Tibial artery (tissue), 4 donors: ENCODE measurements at regions not wholly inside any gene's neighbourhood (a gene's known extent, or its start where the extent isn't known, plus 50 kb on each side); places are given as distances from the start of the nearest gene placed in this dataset.

ENCODE experiments used
- DNase-seq, 2 donors: peaks; one replicate each; pipeline ENCODE4 v3.0.0-alpha.2; 2019
- H3K27ac ChIP-seq, 2 donors: fragments of 200-600 bp; sonication (generic) in 1 of 2; 1 replicate in 1 of 2; 2 replicates in 1 of 2; pipeline ENCODE4 v1.5.1; 2018 to 2019; ENCODE audit warnings: mild to moderate bottlenecking in 1 of 2
- H3K27me3 ChIP-seq, 2 donors: fragments of 200-600 bp; sonication (generic) in 1 of 2; one replicate each; pipeline versions ENCODE4 v1.5.1 to v1.6.0; 2016 to 2019
- H3K36me3 ChIP-seq, 3 donors: fragments of 200-600 bp; sonication (generic) in 2 of 3; one replicate each; pipeline ENCODE4 v1.5.1; 2016 to 2019; ENCODE audit warnings: mild to moderate bottlenecking in 2 of 3
- H3K4me1 ChIP-seq, 4 donors: fragments of 200-600 bp; sonication (generic) in 2 of 4; 1 replicate in 3 of 4; 2 replicates in 1 of 4; pipeline ENCODE4 v1.5.1; 2016 to 2019
- H3K4me3 ChIP-seq, 2 donors: fragments of 200-600 bp; sonication (generic) in 1 of 2; 1 replicate in 1 of 2; 2 replicates in 1 of 2; pipeline ENCODE4 v1.5.1; 2018 to 2019; ENCODE audit warnings: mild to moderate bottlenecking in 2 of 2
- H3K9me3 ChIP-seq, 3 donors: fragments of 200-600 bp; sonication (generic) in 1 of 3; one replicate each; pipeline ENCODE4 v1.5.1; 2016 to 2019
- CTCF ChIP-seq, 2 experiments: fragments of 200-600 bp in 1 of 2; fragments of 450-650 bp in 1 of 2; IDR thresholded peaks; one replicate each; pipeline ENCODE4 v1.5.1; 2017 to 2019; ENCODE audit warnings: antibody characterized with exemption in 2 of 2, mild to moderate bottlenecking in 1 of 2, moderate library complexity in 1 of 2
- intact Hi-C: fragments of 100-400 bp; cut with DNase I; formaldehyde crosslinking; loops from one replicate; pipeline ENCODE4 v1.15.0; 2023; ENCODE audit warnings: low total_unique reads

DNA sequence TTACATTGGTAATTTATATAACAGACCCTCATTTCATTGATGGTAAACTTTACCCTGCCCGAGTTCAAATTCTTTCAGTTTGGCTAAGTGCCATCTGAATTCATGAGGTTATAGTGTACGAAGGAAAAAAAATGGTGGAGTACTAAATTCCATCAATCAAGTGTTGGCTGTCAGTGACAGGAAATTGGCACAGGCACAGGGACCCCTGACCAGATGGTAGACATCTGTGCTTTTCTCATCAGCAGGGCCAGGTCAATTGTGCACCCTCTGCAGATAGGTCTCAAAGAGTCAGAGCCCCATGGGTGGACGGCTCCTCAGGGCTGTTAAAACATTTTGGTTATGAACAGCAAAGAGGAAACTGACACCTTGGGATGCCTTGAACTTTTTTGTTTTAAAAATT is 439.2 kb downstream of the SETBP1 start:
- no peak for TF ChIP-seq CTCF (IDR thresholded peaks at IDR 0.05)
- H3K36me3 ChIP-seq, result no peaks in the 10 kb centered on the region
- no peak overlapping the region for H3K27ac ChIP-seq
- intact Hi-C loops, result no loop called here
- no peaks in the 10 kb centered on the region for H3K9me3 ChIP-seq
- no peak for DNase-seq
- no peak overlapping the region for H3K4me3 ChIP-seq
- H3K4me1 ChIP-seq, result no peaks in the 10 kb centered on the region
- H3K27me3 ChIP-seq, result no peaks in the 10 kb centered on the region

DNA sequence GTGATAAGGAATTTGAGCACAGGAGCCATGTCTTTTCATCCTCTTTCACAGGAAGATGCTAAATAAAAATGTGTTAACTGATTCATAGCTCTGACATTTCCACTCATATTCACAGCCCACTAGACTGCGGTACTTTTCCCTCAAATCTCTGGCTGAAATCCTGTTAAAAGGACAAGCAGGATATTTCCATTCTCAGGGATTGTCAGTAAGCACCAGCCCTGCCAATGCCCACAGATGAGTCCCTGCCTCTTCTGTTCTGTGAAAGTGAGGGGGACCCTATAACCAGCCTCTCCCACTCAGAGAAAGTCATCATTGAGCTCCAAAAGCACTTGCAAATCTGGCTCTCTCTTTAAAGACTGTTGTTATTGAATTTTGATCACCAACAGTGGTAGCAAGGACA is 440.5 kb downstream of the SETBP1 start:
- no peak for DNase-seq
- no peaks in the 10 kb centered on the region for H3K27me3 ChIP-seq
- intact Hi-C loops, result no loop called here

DNA sequence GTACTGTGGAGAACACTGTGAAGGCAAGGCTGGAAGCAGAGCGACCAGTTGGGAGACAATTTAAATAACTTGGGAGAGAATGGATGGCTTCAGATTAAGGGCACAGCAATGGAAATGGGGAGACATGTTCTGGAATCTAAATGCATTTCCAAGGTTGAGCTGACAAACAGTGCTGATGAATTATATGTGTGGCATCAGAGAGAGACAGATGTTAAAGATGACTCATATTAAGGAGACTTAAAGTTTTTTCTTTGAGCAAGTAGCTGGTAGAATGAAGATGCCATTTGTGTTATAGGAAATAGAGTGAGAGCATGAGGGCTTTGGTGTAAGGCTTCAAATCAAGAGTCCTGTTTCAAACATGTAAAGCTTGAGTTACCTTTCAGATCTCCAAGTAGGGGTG is 441.8 kb downstream of the SETBP1 start:
- Histone ChIP-seq H3K36me3 (no peaks in the 10 kb centered on the region), H3K4me1 (no peaks in the 10 kb centered on the region), H3K4me3 (no peak overlapping the region), H3K27me3 (no peaks in the 10 kb centered on the region), H3K9me3 (no peaks in the 10 kb centered on the region), H3K27ac (no peak overlapping the region)
- DNase-seq, result no peak
- intact Hi-C loops, result no loop called here
- no peak for TF ChIP-seq CTCF (IDR thresholded peaks at IDR 0.05)

More for the DNA sequence above, 440.5 kb downstream of the SETBP1 start:
- Histone ChIP-seq H3K36me3 (no peaks in the 10 kb centered on the region), H3K4me3 (no peak overlapping the region), H3K27ac (no peak overlapping the region), H3K4me1 (no peaks in the 10 kb centered on the region), H3K9me3 (no peaks in the 10 kb centered on the region)
- no peak for TF ChIP-seq CTCF (IDR thresholded peaks at IDR 0.05)

- Histone ChIP-seq H3K4me1 (no peaks in the 10 kb centered on the region), H3K36me3 (no peaks in the 10 kb centered on the region), H3K9me3 (no peaks in the 10 kb centered on the region), H3K27ac (no peak overlapping the region), H3K27me3 (no peaks in the 10 kb centered on the region), H3K4me3 (no peak overlapping the region)
- no peak for TF ChIP-seq CTCF (IDR thresholded peaks at IDR 0.05)
- intact Hi-C loops, result no loop called here
- DNase-seq, result no peak
These were observed 446.7 kb downstream of the SETBP1 start for GRCh38 chr18:45127405-45127804.

DNA sequence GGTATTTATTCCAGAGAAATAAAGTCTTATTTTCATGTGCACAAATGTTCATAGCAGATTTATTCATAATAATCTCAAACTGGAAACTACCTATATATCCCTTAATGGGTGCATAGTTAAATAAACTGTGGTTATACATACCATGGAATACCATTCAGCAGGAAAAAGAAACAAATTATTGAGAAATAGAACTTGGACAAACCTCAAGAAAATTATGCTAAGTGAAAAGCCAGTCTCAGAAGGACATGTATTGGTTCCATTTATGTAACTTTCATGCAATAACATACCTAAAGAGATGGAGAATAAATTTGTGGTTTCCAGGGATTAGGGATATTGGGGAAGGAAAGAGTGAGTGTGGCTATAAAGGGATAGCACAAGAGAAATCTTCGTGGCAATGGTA is 452.6 kb downstream of the SETBP1 start:
- Histone ChIP-seq H3K4me1 (no peaks in the 10 kb centered on the region), H3K36me3 (no peaks in the 10 kb centered on the region), H3K27ac (no peak overlapping the region), H3K27me3 (no peaks in the 10 kb centered on the region), H3K4me3 (no peak overlapping the region), H3K9me3 (no peaks in the 10 kb centered on the region)
- intact Hi-C loops, result no loop called here
- DNase-seq, result no peak
- no peak for TF ChIP-seq CTCF (IDR thresholded peaks at IDR 0.05)

DNA sequence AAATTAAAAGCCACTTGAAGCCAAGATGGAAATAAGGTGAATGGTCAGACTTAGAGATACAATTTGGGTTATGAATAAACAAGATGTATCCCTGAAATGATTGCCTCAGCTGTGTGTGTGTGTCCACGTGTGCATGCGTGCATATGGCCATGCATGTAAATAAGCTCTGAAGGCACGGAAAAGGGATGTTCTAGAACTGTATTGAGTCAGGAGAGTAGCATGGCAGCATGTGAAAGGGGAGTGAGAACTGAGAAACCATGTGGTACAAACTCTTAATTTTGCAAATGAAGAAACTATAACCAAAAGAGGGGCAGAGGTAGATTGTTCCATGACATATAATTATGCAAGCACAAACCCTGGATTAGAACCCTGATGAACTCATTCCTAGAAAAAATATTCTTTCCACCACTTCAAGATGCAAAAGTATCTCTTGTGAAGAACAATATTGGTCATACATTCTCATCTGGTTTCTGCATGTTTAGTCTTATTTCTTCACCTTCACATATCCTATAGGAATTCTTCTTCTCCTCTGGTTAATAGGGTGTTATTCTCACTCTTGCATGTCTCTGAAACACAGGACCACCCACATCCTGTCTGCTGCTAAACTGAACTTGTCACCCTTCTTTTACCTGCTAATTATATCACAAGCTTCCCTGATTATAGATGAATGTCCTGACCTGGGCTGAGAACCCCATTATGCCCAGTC is 455.8 kb downstream of the SETBP1 start:
- H3K36me3 ChIP-seq, result no peaks in the 10 kb centered on the region
- H3K4me3 ChIP-seq, result no peak overlapping the region
- no peaks in the 10 kb centered on the region for H3K27me3 ChIP-seq
- H3K9me3 ChIP-seq, result peaks cover 0 to 2% (median 0%) of the 10 kb centered on the region in 3 donors
- no peak overlapping the region for H3K27ac ChIP-seq
- no peak for DNase-seq
- H3K4me1 ChIP-seq, result no peaks in the 10 kb centered on the region
- no peak for TF ChIP-seq CTCF (IDR thresholded peaks at IDR 0.05)
- intact Hi-C loops, result no loop called here
